Gastrocnemius medialis (tissue), 4 donors: ENCODE measurements at regions not wholly inside any gene's neighbourhood (a gene's known extent, or its start where the extent isn't known, plus 50 kb on each side); places are given as distances from the start of the nearest gene placed in this dataset.

Experiments used
- ATAC-seq, 2 donors: fragments of 150-250 bp; one replicate each; pipeline ENCODE4 v1.9.1; 2016
- DNase-seq, 2 donors: peaks; one replicate each; pipeline ENCODE4 v3.0.0-alpha.2; 2019
- H3K27ac ChIP-seq, 4 donors: fragments of 200-600 bp; sonication (generic); 1 replicate in 1 of 4; 2 replicates in 3 of 4; pipeline ENCODE4 v1.5.1; 2016 to 2018; ENCODE audit warnings: mild to moderate bottlenecking in 2 of 4, moderate library complexity in 1 of 4
- H3K27me3 ChIP-seq, 3 donors: fragments of 200-600 bp; sonication (generic) in 2 of 3; 1 replicate in 1 of 3; 2 replicates in 2 of 3; pipeline versions ENCODE4 v1.5.1 to v1.6.0; 2016 to 2019; ENCODE audit warnings: mild to moderate bottlenecking in 1 of 3, moderate library complexity in 1 of 3
- H3K36me3 ChIP-seq, 2 donors: fragments of 200-600 bp; sonication (generic) in 1 of 2; one replicate each; pipeline ENCODE4 v1.5.1; 2017 to 2018
- H3K4me1 ChIP-seq, 2 donors: fragments of 200-600 bp; sonication (generic) in 1 of 2; one replicate each; pipeline ENCODE4 v1.5.1; 2016 to 2017; ENCODE audit warnings: mild to moderate bottlenecking in 2 of 2
- H3K4me3 ChIP-seq, 4 donors: fragments of 200-600 bp; sonication (generic) in 3 of 4; 1 replicate in 1 of 4; 2 replicates in 3 of 4; pipeline ENCODE4 v1.5.1; 2016 to 2019; ENCODE audit warnings: mild to moderate bottlenecking in 2 of 4
- H3K9me3 ChIP-seq, 3 donors: fragments of 200-600 bp; sonication (generic) in 2 of 3; 1 replicate in 1 of 3; 2 replicates in 2 of 3; pipeline ENCODE4 v1.5.1; 2016 to 2019
- CTCF ChIP-seq, 5 experiments: fragments of 450-650 bp in 3 of 5; fragments of 200-600 bp in 2 of 5; sonication (generic) in 2 of 5; IDR thresholded peaks in 4 of 5; conservative IDR thresholded peaks in 1 of 5; 1 replicate in 4 of 5; 2 replicates in 1 of 5; pipeline ENCODE4 v1.5.1; 2016 to 2019; ENCODE audit warnings: antibody characterized with exemption in 5 of 5, mild to moderate bottlenecking in 3 of 5, moderate library complexity in 3 of 5
- POLR2A ChIP-seq, 2 donors: fragments of 450-650 bp; IDR thresholded peaks; one replicate each; pipeline ENCODE4 v1.6.1; 2017; ENCODE audit warnings: antibody characterized with exemption in 2 of 2, mild to moderate bottlenecking in 2 of 2, moderate library complexity in 2 of 2
- in situ Hi-C, 4 donors: fragments of 200-750 bp; cut with MboI; loops; one replicate each; pipeline versions ENCODE4 v1.15.0 to v1.8.0; 2017; ENCODE audit warnings: low sequenced_read_pairs in 4 of 4
- intact Hi-C: fragments of 100-400 bp; cut with DNase I; formaldehyde crosslinking; loops from one replicate; pipeline ENCODE4 v1.15.1; 2023; ENCODE audit warnings: low total_unique reads

GRCh38 chr10:111821871-111822270 is 361.7 kb downstream of the GPAM start:
- Histone ChIP-seq H3K9me3 (no peaks in the 10 kb centered on the region), H3K27me3 (no peaks in the 10 kb centered on the region), H3K27ac (no peak overlapping the region), H3K4me3 (no peak overlapping the region), H3K4me1 (no peaks in the 10 kb centered on the region), H3K36me3 (no peaks in the 10 kb centered on the region)
- no peak for DNase-seq
- no peak for ATAC-seq
- in situ Hi-C loops, result no loop called here
- intact Hi-C loops, result no loop called here
- TF ChIP-seq POLR2A (IDR thresholded peaks at IDR 0.05) (no peak), CTCF (IDR thresholded peaks at IDR 0.05 in 4 of 5, conservative IDR thresholded peaks at IDR 0.05 in 1 of 5) (no peak)

- ATAC-seq (no peak), DNase-seq (no peak)
- Histone ChIP-seq H3K27me3 (no peaks in the 10 kb centered on the region), H3K4me3 (no peak overlapping the region), H3K9me3 (no peaks in the 10 kb centered on the region), H3K4me1 (no peaks in the 10 kb centered on the region), H3K27ac (no peak overlapping the region), H3K36me3 (no peaks in the 10 kb centered on the region)
- TF ChIP-seq CTCF (IDR thresholded peaks at IDR 0.05 in 4 of 5, conservative IDR thresholded peaks at IDR 0.05 in 1 of 5), result no peak
- TF ChIP-seq POLR2A (IDR thresholded peaks at IDR 0.05), result no peak
- intact Hi-C loops (no loop called here), in situ Hi-C loops (no loop called here)
These were observed 360.9 kb downstream of the GPAM start for GRCh38 chr10:111822661-111823060.

GRCh38 chr10:111824128-111824527 is 359.4 kb downstream of the GPAM start:
- H3K4me3 ChIP-seq, result no peak overlapping the region
- DNase-seq, result no peak
- H3K27ac ChIP-seq, result no peak overlapping the region
- no peaks in the 10 kb centered on the region for H3K4me1 ChIP-seq
- intact Hi-C loops, result no loop called here
- in situ Hi-C loops, result no loop called here
- no peaks in the 10 kb centered on the region for H3K36me3 ChIP-seq
- no peaks in the 10 kb centered on the region for H3K27me3 ChIP-seq
- no peak for ATAC-seq
- TF ChIP-seq CTCF (IDR thresholded peaks at IDR 0.05 in 4 of 5, conservative IDR thresholded peaks at IDR 0.05 in 1 of 5) (no peak), POLR2A (IDR thresholded peaks at IDR 0.05) (no peak)
- no peaks in the 10 kb centered on the region for H3K9me3 ChIP-seq

DNA sequence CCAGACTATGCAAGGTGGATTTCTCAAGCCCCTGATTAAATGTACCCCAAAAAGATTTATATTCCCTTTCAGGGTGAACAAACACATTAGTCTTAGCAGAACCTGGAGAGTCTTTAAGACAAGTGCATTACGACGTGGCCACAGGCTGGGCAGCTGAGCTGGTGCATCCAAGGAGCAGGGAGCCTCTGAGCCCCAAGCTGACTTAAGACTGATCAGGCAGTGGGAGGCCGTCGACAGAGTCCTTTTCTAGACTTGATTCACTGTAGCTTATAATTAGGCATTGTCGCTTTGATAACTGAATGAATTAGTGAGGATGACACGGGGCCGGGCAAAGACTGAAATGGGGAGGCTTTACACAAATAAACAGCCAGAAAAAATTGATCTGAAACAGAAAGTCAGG is 353.2 kb downstream of the GPAM start:
- Histone ChIP-seq H3K27ac (no peak overlapping the region), H3K36me3 (no peaks in the 10 kb centered on the region), H3K9me3 (no peaks in the 10 kb centered on the region), H3K27me3 (no peaks in the 10 kb centered on the region), H3K4me3 (no peak overlapping the region), H3K4me1 (peaks cover 0 to 2% of the 10 kb centered on the region in 2 donors)
- no peak for ATAC-seq
- in situ Hi-C loops (no loop called here), intact Hi-C loops (no loop called here)
- DNase-seq, result no peak
- TF ChIP-seq CTCF (IDR thresholded peaks at IDR 0.05 in 4 of 5, conservative IDR thresholded peaks at IDR 0.05 in 1 of 5) (no peak), POLR2A (IDR thresholded peaks at IDR 0.05) (no peak)

DNA sequence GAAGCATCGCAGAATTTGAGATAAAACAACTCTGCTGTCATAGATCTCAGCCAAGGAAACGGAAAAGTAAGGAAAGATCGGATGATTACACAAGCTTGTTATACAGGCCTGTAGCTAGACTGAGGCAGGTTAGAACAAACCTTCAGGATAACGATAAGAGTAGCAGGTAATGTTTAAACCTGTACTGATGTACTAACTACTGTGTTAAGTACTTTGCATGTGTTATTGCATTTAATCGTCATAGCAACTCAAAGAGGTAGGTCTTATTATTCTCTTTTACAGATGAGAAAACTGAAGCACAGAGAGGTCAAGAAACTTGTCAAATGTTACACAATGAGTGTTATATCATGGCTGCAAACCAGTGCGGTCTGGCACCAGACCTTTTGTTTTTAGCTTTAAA is 352.5 kb downstream of the GPAM start:
- Histone ChIP-seq H3K27ac (no peak overlapping the region), H3K9me3 (no peaks in the 10 kb centered on the region), H3K4me3 (no peak overlapping the region), H3K36me3 (no peaks in the 10 kb centered on the region), H3K27me3 (no peaks in the 10 kb centered on the region), H3K4me1 (peaks cover 0 to 2% of the 10 kb centered on the region in 2 donors)
- in situ Hi-C loops (no loop called here), intact Hi-C loops (no loop called here)
- ATAC-seq, result no peak
- no peak for TF ChIP-seq CTCF (IDR thresholded peaks at IDR 0.05 in 4 of 5, conservative IDR thresholded peaks at IDR 0.05 in 1 of 5)
- TF ChIP-seq POLR2A (IDR thresholded peaks at IDR 0.05), result no peak
- no peak for DNase-seq
